SH-SY5Y (cell line): ENCODE measurements at regions not wholly inside any gene's neighbourhood (a gene's known extent, or its start where the extent isn't known, plus 50 kb on each side); places are given as distances from the start of the nearest gene placed in this dataset.

Experiments
- GATA2 ChIP-seq: IDR thresholded peaks from 2 replicates; pipeline ENCODE4 v1.6.1; 2011; ENCODE audit warnings: mild to moderate bottlenecking, low read depth, low read length
- GATA3 ChIP-seq: IDR thresholded peaks from 2 replicates; pipeline ENCODE4 v1.6.1; 2011; ENCODE audit warnings: low read depth, mild to moderate bottlenecking, low read length, moderate library complexity

- no peak for TF ChIP-seq GATA2
- no peak for TF ChIP-seq GATA3
Observed at GRCh38 chr14:62144863-62145262, 382.6 kb downstream of the SNAPC1 start.
